ENCODE measurements at regions not wholly inside any gene's neighbourhood (a gene's known extent, or its start where the extent isn't known, plus 50 kb on each side); places are given as distances from the start of the nearest gene placed in this dataset.

- DNase-seq (ENCODE audit: low spot score): no peak
- no peak for FAIRE-seq
Observed at GRCh38 chr2:18837240-18837639, 247.9 kb upstream of the NT5C1B start.

- DNase-seq (ENCODE audit: low spot score) (no peak), FAIRE-seq (no peak)
Observed at GRCh38 chr2:18836436-18836835, 247.1 kb upstream of the NT5C1B start.

GRCh38 chr2:18835787-18836186 lies 246.4 kb upstream of the NT5C1B start:
- FAIRE-seq: no peak

GRCh38 chr2:18834341-18834740 lies 245.0 kb upstream of the NT5C1B start:
- DNase-seq (ENCODE audit: low spot score) (peak; percentile 73), FAIRE-seq (peak; percentile 87)

More at GRCh38 chr2:18835787-18836186, 246.4 kb upstream of the NT5C1B start:
- no peak for DNase-seq (ENCODE audit: low spot score)

- no peak for DNase-seq (ENCODE audit: low spot score)
- no peak for FAIRE-seq
Observed at GRCh38 chr2:18833941-18834340, 244.6 kb upstream of the NT5C1B start.

- FAIRE-seq: no peak
- DNase-seq (ENCODE audit: low spot score): no peak
Observed at GRCh38 chr2:18831916-18832510, 242.6 kb upstream of the NT5C1B start.

GRCh38 chr2:18830962-18831361 lies 241.6 kb upstream of the NT5C1B start:
- DNase-seq (ENCODE audit: low spot score): no peak
- no peak for FAIRE-seq

- no peak for DNase-seq (ENCODE audit: low spot score)
- no peak for FAIRE-seq
Observed at GRCh38 chr2:18829976-18830375, 240.6 kb upstream of the NT5C1B start.

- peak; percentile 57 for DNase-seq (ENCODE audit: low spot score)
- FAIRE-seq: peak; percentile 80
Observed at GRCh38 chr2:18829251-18829902, 240.0 kb upstream of the NT5C1B start.

- DNase-seq (ENCODE audit: low spot score) (no peak), FAIRE-seq (no peak)
Observed at GRCh38 chr2:18828296-18828695, 238.9 kb upstream of the NT5C1B start.

- DNase-seq (ENCODE audit: low spot score): no peak
- FAIRE-seq: no peak
Observed at GRCh38 chr2:18825838-18826237, 236.5 kb upstream of the NT5C1B start.

GRCh38 chr2:18824915-18825314 lies 235.5 kb upstream of the NT5C1B start:
- FAIRE-seq (no peak), DNase-seq (ENCODE audit: low spot score) (no peak)

- FAIRE-seq: no peak
- no peak for DNase-seq (ENCODE audit: low spot score)
Observed at GRCh38 chr2:18824325-18824790, 235.0 kb upstream of the NT5C1B start.

- no peak for DNase-seq (ENCODE audit: low spot score)
- FAIRE-seq: no peak
Observed at GRCh38 chr2:18821431-18821830, 232.1 kb upstream of the NT5C1B start.

- FAIRE-seq: no peak
- DNase-seq (ENCODE audit: low spot score): no peak
Observed at GRCh38 chr2:18820966-18821365, 231.6 kb upstream of the NT5C1B start.

GRCh38 chr2:18819566-18819965 lies 230.2 kb upstream of the NT5C1B start:
- FAIRE-seq (no peak), DNase-seq (ENCODE audit: low spot score) (no peak)

- DNase-seq (ENCODE audit: low spot score) (no peak), FAIRE-seq (no peak)
Observed at GRCh38 chr2:18814387-18814786, 225.0 kb upstream of the NT5C1B start.

GRCh38 chr2:18804536-18804935 lies 215.2 kb upstream of the NT5C1B start:
- FAIRE-seq: no peak
- no peak for DNase-seq (ENCODE audit: low spot score)

GRCh38 chr2:18803141-18803939 lies 214.0 kb upstream of the NT5C1B start:
- no peak for DNase-seq (ENCODE audit: low spot score)
- no peak for FAIRE-seq

GRCh38 chr2:18800240-18800971 lies 211.0 kb upstream of the NT5C1B start:
- no peak for FAIRE-seq
- DNase-seq (ENCODE audit: low spot score): no peak

GRCh38 chr2:18799397-18799796 lies 210.0 kb upstream of the NT5C1B start:
- DNase-seq (ENCODE audit: low spot score) (no peak), FAIRE-seq (no peak)
